ENCODE measurements at regions not wholly inside any gene's neighbourhood (a gene's known extent, or its start where the extent isn't known, plus 50 kb on each side); places are given as distances from the start of the nearest gene placed in this dataset.
"Not testable (repeated sequence)": the region's sequence is repeated elsewhere in the genome, so short reads cannot be mapped to it uniquely, and the experiment has no call there.

DNA sequence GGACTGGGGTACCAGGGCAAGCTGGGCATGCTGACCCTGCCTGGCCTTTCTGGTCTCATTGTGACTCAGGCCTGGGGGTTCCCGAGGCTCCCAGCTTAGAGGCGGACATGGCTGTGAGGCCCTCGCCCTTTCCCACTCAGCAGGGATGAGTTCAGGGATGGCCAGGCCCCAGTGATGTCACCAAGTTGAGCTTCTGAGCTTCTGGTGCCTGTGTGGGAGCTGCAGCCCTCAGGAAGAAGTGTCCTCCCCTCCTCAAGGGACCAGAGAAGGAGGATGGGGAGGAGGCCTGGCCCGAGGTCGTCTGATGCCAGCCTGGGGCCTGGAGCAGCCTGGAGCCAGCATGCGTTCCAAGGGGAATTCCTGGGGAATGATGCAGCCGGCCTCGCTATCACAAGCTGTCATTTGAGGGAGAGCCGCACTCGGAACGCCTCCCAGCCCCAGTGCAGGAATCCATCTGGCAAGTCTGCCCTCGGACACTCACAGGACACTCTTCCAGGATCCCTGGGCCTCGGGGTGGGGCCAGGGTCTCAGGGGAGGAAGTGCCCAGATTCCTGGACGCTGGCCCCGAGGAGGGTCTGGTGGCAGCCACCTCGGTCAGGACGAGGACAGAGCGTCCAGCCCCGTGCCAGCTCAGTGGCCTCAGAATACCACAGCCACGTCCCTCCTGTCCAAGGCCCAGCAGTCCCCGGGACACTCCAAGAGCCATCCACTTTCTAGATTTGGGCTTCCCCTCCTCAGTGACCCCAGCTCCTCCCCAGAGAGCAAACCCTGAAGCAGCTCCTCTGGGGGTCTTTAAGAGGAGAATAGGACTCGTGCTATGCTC is 61.2 kb upstream of the GPC1 start:
- peak; percentile 53 to 55 for DNase-seq (ENCODE audit: low read depth in 2 of 2)

DNA sequence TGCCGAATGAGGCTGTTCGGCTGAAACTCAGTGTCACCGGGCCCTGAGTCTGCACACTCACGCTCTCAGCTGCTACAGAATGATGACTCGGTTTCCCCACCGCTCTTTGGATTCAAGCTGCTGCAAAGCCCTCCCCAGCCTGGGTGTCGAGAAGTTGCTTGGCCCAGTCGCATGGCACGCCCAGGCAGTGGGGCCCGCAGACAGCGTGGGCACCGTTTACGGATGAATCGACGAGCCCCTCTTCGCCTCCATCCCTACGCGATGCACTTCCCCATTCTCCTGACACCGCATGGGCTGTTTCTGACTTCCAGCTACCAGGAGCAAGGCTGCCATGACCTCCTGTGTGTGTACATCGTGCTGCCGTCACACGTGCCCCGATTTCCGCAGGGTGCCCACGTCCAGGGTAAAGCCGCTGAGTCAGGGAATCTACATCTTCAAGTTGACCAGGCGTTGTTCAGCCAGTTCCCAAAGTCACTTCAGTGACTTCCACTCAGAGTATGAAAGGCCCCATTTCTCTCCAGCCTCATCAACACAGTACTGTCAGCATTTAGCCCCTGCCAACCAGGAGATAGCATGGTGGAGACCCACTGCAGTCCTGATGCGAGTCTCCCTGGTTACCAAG is 60.3 kb upstream of the GPC1 start:
- DNase-seq (ENCODE audit: low read depth in 2 of 2) = no peak

DNA sequence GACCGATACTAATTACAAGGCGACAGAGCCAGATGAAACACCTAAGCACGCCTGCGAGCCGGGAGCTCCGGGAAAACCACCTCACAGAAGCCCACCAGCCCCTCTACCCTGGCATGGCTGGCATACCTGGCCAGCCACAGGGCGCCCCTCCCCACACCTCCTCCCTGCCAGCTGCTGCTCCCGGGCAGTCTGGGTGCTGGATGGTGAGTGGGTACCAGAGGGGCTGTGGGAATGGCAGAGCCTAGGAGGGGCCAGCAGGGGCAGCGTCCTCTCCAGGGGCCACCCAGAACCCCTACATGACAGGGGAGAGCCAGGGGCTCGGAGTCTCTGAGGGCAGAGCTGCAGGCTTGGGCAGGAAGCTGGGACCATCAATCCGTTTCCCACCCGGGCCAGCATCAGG is 58.7 kb upstream of the GPC1 start:
- no peak for DNase-seq (ENCODE audit: low read depth in 2 of 2)

DNA sequence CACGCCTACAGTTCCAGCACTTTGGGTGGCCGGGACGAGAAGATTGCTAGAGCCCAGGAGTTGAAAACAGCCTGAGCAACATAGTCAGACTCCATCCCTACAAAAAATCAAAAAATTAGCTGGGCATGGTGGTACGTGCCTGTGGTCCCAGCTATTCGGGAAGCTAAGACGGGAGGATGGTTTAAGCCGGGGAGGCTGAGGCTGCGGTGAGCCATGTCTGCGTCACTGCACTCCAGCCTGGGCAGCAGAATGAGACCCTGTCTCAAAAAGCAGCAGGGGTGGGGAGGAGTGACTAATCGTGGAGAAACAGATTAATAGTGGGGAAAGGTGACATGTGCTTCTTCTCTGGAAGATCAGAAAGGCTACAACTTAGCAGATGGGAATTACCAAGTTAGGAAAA is 58.1 kb upstream of the GPC1 start:
- DNase-seq (ENCODE audit: low read depth in 2 of 2) = no peak

DNA sequence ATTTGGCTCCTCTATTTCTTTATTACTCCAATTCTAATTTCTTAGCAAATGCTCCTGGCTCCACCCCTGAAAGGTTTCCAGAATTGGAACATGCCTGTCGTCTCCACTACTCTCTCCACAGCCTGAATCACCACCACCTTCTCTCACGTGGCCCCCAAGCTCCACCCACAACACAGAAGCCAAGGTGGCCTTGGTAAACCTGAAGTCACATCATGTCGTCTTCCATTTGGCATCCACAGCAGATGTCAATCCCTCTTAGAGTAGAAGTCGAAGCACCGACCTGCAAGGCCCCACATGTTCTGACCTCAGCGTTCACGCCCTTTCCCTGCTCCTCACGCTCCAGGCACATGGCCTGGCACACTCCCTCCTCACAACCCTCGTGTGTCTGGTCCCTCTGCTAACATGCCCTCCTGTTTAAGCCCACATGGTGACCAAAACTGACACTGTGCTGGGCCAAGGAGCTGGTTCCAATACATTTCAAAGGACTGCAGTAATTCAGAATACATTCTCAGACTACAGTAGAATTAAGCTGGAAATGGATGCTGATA is 56.3 kb upstream of the GPC1 start:
- DNase-seq (ENCODE audit: low read depth in 2 of 2) = no peak

DNA sequence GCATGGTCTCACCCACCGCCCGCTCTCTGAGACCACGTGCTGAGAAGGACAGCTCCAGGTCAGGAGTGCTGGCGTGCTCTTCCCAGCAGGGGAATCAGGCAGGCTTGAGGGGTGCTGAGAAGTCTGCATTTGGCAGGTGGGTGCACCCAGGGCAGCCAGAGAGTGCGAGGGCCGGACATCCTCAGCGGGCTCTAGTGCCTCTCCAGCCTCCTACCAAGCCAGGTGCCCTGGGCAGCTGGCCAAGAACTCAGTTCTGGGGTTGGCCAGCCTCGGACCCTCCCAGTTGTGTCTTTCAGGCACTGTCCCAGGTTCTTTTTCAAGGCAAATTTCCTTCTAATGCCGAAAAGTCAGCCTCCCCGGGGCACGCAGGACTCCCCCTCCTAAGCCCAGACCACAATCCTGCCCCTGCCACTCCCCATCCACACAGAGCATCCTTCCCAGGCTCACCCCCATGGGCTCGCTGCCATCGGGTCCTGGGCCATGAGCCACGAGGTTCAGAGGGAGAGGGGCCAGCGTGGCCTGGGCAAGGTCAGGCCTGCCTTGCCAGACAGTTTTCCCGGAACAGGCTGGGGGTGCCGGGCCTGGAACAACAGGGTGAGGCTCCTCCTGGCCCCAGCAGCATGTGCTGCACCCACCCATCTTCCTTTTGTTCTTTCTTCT is 52.2 kb upstream of the GPC1 start:
- no peak for DNase-seq (ENCODE audit: low read depth in 2 of 2)

DNA sequence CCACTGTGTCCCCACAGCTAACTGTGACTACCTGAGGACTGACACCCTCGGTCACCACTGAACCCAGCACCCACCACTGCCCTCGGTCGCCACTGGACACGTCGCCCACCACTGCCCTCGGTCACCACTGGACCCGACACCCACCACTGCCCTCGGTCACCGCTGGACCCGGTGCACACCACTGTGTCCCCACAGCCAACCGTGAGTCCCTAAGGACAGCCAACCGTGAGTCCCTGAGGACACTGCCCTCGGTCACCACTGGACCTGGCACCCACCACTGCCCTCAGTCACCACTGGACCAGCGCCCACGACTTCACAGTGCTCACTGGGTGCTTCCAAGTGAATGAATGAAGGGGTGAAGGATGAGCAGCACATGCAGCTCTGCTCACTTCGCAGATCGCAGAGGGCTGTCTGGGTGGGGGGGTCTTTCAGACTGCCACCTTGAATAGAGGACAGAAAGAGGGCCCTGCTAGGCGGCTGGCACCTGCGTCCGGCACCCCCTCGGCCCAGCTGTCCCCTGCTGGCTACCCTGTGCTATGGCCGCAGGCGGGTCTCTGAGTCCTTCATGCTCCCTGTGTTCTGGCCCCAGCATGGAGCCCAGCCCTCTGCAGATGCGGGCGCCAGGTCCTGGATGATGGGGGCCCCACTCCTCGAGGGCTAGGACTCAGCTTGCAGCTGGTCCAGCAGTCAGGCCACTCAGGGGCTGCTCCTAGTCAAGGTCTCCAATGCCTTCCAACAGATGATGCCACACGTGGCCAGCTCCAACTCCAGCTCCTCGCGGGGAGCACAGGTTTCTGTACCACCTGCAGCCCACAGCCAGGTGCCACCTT is 51.4 kb upstream of the GPC1 start:
- no peak for DNase-seq (ENCODE audit: low read depth in 2 of 2)

DNA sequence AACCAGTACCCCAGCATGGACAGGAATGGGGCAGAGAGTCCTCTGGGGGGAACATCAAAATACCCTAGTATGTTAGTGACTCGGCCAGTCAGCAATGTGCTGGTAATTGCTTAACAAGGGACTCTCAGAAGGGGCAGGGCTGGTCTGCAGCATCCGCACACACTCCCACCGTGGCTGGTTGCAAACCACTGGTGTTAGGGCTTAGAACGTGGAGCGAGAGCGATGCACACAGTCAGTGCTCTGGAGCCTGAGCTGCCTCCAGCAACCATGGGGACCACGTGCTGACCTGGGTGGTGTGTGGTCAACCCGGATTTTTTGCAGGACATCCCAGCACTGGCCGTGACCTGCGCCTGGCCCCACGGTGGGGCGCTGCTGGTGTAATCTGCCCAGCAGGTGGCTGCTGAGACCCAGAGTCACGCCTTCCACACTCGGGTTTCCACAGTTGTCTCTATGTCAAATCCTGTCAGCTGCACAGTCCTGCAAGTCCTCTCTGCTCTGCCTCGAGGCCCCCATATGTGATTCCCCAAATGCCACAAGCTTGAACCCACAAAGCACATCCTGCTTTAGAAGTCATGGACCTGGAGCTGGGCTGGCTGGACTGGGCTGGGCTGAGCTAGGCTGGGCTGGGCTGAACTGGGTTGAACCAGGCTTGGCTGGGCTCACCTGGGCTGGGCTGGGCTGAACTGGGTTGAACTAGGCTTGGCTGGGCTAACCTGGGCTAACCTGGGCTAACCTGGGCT is 50.6 kb upstream of the GPC1 start:
- DNase-seq (ENCODE audit: low read depth in 2 of 2) = no peak

DNA sequence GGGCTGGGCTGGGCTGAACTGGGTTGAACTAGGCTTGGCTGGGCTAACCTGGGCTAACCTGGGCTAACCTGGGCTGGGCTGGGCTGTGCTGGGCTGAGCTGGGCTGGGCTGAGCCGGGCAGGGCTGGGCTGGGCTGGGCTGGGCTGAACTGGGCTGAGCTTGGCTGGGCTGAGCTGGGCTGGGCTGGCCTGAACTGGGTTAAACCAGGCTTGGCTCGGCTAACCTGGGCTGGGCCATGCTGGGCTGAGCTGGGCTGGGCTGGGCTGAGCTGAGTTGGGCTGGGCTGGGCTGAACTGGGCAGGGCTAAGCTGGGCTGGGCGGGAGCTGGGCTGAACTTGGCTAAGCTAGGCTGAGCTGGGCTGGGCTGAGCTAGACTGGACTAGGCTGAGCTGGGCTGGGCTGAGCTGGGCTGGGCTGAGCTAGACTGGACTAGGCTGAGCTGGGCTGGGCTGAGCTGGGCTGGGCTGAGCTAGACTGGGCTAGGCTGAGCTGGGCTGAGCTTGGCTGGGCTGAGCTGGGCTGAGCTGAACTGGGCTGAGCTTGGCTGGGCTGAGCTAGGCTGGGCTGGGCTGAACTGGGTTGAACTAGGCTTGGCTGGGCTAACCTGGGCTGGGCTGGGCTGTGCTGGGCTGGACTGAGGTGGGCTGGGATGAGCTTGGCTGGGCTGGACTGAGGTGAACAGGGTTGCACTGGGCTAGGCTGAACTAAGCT is 49.9 kb upstream of the GPC1 start:
- not testable (repeated sequence) for DNase-seq (ENCODE audit: low read depth in 2 of 2)
